CD14-positive monocyte (primary cell): ENCODE measurements at regions not wholly inside any gene's neighbourhood (a gene's known extent, or its start where the extent isn't known, plus 50 kb on each side); places are given as distances from the start of the nearest gene placed in this dataset.

Experiments used
- DNase-seq, 3 donors: peaks; one replicate each; pipeline ENCODE4 v3.0.0-alpha.2; 2011 to 2022
- H2AFZ ChIP-seq: 2 replicates; pipeline ENCODE4 v1.6.0; 2012; ENCODE audit warnings: mild to moderate bottlenecking, low read depth, low read length, inconsistent platforms; ENCODE audit not compliant: insufficient read depth, poor library complexity, severe bottlenecking
- H3K27ac ChIP-seq, 2 donors: 1 replicate in 1 of 2; 2 replicates in 1 of 2; pipeline ENCODE4 v1.5.1; 2012 to 2013; ENCODE audit warnings: low read length in 2 of 2, control low read depth in 1 of 2, inconsistent platforms in 1 of 2, low read depth in 1 of 2, mild to moderate bottlenecking in 1 of 2
- H3K27me3 ChIP-seq, 2 donors: one replicate each; pipeline versions ENCODE4 v1.6.0 to v1.6.1; 2011 to 2013; ENCODE audit warnings: low read length in 2 of 2; ENCODE audit not compliant: control insufficient read depth in 2 of 2, insufficient read depth in 2 of 2
- H3K36me3 ChIP-seq, 2 donors: replicated peaks in 1 of 2; 1 replicate in 1 of 2; 2 replicates in 1 of 2; pipeline versions ENCODE4 v1.5.1 to v1.6.1; 2012 to 2013; ENCODE audit warnings: low read length in 2 of 2, control low read depth in 1 of 2, inconsistent platforms in 1 of 2, mild to moderate bottlenecking in 1 of 2; ENCODE audit not compliant: insufficient read depth in 2 of 2, control insufficient read depth in 1 of 2
- H3K4me1 ChIP-seq, 2 donors: 1 replicate in 1 of 2; 2 replicates in 1 of 2; pipeline versions ENCODE4 v1.5.1 to v1.6.1; 2012 to 2013; ENCODE audit warnings: low read length in 2 of 2, control low read depth in 1 of 2, inconsistent platforms in 1 of 2, mild to moderate bottlenecking in 1 of 2, moderate library complexity in 1 of 2; ENCODE audit not compliant: insufficient read depth in 2 of 2, control insufficient read depth in 1 of 2
- H3K4me2 ChIP-seq: replicated peaks from 2 replicates; pipeline ENCODE3; 2012; ENCODE audit warnings: low read length, moderate library complexity, mild to moderate bottlenecking; ENCODE audit not compliant: poor library complexity, severe bottlenecking; ENCODE audit errors: extremely low read depth
- H3K4me3 ChIP-seq, 3 experiments: fragments of 200-600 bp in 1 of 3; sonication (generic) in 1 of 3; replicated peaks in 1 of 3; 1 replicate in 2 of 3; 2 replicates in 1 of 3; pipeline ENCODE4 v1.5.1; 2011 to 2013; ENCODE audit warnings: low read length in 3 of 3, mild to moderate bottlenecking in 3 of 3, control low read depth in 2 of 3, low read depth in 2 of 3, inconsistent platforms in 1 of 3, moderate library complexity in 1 of 3
- H3K79me2 ChIP-seq: 2 replicates; pipeline ENCODE4 v1.6.0; 2012; ENCODE audit warnings: mild to moderate bottlenecking, control low read depth, inconsistent platforms, low read length, moderate library complexity; ENCODE audit not compliant: insufficient read depth
- H3K9ac ChIP-seq: 2 replicates; pipeline ENCODE4 v1.6.0; 2017; ENCODE audit warnings: low read length, mild to moderate bottlenecking; ENCODE audit not compliant: insufficient read depth, poor library complexity, severe bottlenecking
- H3K9me3 ChIP-seq, 2 donors: replicated peaks in 1 of 2; 1 replicate in 1 of 2; 2 replicates in 1 of 2; pipeline versions ENCODE4 v1.5.1 to v1.6.1; 2012 to 2013; ENCODE audit warnings: low read length in 2 of 2, control low read depth in 1 of 2; ENCODE audit not compliant: control insufficient read depth in 1 of 2, insufficient read depth in 1 of 2
- H4K20me1 ChIP-seq: 2 replicates; pipeline ENCODE4 v1.6.0; 2012; ENCODE audit warnings: mild to moderate bottlenecking, low read length, control low read depth, moderate library complexity; ENCODE audit not compliant: insufficient read depth
- H3K27ac Mint-ChIP-seq, 7 donors: one replicate each; pipeline ENCODE4 v1.8.0; 2020; ENCODE audit warnings: mild to moderate bottlenecking in 7 of 7, mixed read lengths in 7 of 7, moderate library complexity in 6 of 7, inconsistent platforms in 2 of 7
- H3K27me3 Mint-ChIP-seq, 3 donors: one replicate each; pipeline ENCODE4 v1.8.0; 2021 to 2022; ENCODE audit warnings: low read depth in 3 of 3, mild to moderate bottlenecking in 3 of 3, mixed read lengths in 3 of 3, moderate library complexity in 3 of 3, inconsistent platforms in 1 of 3
- H3K36me3 Mint-ChIP-seq, 2 donors: one replicate each; pipeline ENCODE4 v1.8.0; 2020; ENCODE audit warnings: mixed read lengths in 2 of 2, inconsistent platforms in 1 of 2, mild to moderate bottlenecking in 1 of 2
- H3K4me1 Mint-ChIP-seq: one replicate; pipeline ENCODE4 v1.8.0; 2020; ENCODE audit warnings: mild to moderate bottlenecking, mixed read lengths
- H3K4me3 Mint-ChIP-seq, 2 donors: one replicate each; pipeline ENCODE4 v1.8.0; 2020; ENCODE audit warnings: mild to moderate bottlenecking in 2 of 2, mixed read lengths in 2 of 2, moderate library complexity in 1 of 2
- H3K9me3 Mint-ChIP-seq, 7 donors: one replicate each; pipeline ENCODE4 v1.8.0; 2020 to 2022; ENCODE audit warnings: mixed read lengths in 7 of 7, mild to moderate bottlenecking in 6 of 7, moderate library complexity in 6 of 7, inconsistent platforms in 2 of 7
- WGBS: methylation state at CpG from one replicate; pipeline ENCODE4 v1.1.5; 2013; ENCODE audit warnings: missing lambda C conversion rate; ENCODE audit not compliant: insufficient coverage; 5-methylcytosine and 5-hydroxymethylcytosine counted together
- intact Hi-C, 2 donors: fragments of 100-400 bp; cut with micrococcal nuclease; formaldehyde crosslinking; loops; one replicate each; pipeline versions ENCODE4 v1.15.0 to v1.15.1; 2023
- TF ChIP-seq, protein P1 (sequence below): fragments of 200-600 bp; IDR thresholded peaks from one replicate; pipeline ENCODE4 v1.8.0; 2022; ENCODE audit warnings: antibody characterized with exemption, mild to moderate bottlenecking

DNA sequence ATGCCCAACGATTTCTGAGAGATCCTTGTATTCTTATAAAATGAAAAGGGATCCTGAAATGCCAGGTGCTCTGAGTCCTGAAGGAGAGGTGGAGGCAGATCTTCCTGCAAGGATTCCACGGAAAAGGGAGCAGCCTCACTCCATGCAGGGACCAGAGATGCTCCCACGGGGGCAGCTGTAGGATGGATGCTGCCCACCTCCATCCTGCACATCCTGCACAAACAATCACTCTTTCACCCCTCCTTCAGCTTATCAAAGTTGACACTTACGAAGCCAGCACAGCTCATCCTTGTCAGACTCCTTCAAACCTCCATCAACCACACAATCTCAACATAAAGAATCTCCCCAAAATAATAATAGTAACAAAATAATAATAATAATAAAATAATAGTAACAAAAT lies 119.1 kb downstream of the GGTLC2 start:
- H3K9me3 Mint-ChIP-seq = peaks cover 0 to 2% (median 0%) of the 10 kb centered on the region in 7 donors
- H3K36me3 ChIP-seq = no peaks in the 10 kb centered on the region
- no peak overlapping the region for H3K27ac ChIP-seq
- H2AFZ ChIP-seq = no peak overlapping the region
- H3K4me3 ChIP-seq = no peak overlapping the region
- no peaks in the 10 kb centered on the region for H3K79me2 ChIP-seq
- H3K4me3 Mint-ChIP-seq = no peak overlapping the region
- H3K27ac Mint-ChIP-seq = no peak overlapping the region
- peaks cover 3 to 11% (median 6%) of the 10 kb centered on the region in 3 donors for H3K27me3 Mint-ChIP-seq
- H4K20me1 ChIP-seq = no peaks in the 10 kb centered on the region
- 80% methylated on average over 2 of the region's 4 CpGs for WGBS
- H3K9me3 ChIP-seq = no peaks in the 10 kb centered on the region
- no peak overlapping the region for H3K4me2 ChIP-seq
- intact Hi-C loops = no loop called here
- H3K4me1 Mint-ChIP-seq = no peaks in the 10 kb centered on the region
- H3K4me1 ChIP-seq = no peaks in the 10 kb centered on the region
- TF ChIP-seq, protein P1, sequence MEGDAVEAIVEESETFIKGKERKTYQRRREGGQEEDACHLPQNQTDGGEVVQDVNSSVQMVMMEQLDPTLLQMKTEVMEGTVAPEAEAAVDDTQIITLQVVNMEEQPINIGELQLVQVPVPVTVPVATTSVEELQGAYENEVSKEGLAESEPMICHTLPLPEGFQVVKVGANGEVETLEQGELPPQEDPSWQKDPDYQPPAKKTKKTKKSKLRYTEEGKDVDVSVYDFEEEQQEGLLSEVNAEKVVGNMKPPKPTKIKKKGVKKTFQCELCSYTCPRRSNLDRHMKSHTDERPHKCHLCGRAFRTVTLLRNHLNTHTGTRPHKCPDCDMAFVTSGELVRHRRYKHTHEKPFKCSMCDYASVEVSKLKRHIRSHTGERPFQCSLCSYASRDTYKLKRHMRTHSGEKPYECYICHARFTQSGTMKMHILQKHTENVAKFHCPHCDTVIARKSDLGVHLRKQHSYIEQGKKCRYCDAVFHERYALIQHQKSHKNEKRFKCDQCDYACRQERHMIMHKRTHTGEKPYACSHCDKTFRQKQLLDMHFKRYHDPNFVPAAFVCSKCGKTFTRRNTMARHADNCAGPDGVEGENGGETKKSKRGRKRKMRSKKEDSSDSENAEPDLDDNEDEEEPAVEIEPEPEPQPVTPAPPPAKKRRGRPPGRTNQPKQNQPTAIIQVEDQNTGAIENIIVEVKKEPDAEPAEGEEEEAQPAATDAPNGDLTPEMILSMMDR = no peak
- H3K9ac ChIP-seq = no peak overlapping the region
- no peak for DNase-seq
- no peaks in the 10 kb centered on the region for H3K36me3 Mint-ChIP-seq
- peaks cover 0 to 4% of the 10 kb centered on the region in 2 donors for H3K27me3 ChIP-seq

DNA sequence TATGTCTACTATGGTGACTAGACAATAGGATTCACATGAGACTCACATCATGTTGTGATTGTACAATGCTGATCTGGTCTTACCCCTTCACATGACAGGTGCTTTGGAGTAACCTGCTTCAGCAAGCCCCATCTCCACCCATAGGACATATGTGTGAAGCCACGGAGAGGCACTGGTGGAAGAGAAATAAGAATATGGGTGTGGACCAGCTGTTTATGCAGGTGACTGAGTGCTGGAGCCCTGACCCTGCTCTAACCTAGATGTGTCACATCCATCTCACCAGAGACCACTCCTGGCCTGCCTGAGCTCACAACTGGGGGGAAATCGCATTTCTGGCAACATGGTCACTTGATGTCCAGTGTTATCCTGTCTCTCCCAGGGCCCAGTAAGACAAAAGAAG lies 119.7 kb downstream of the GGTLC2 start:
- H3K4me2 ChIP-seq = no peak overlapping the region
- TF ChIP-seq, protein P1 = no peak
- no peak overlapping the region for H3K27ac ChIP-seq
- no peak overlapping the region for H2AFZ ChIP-seq
- no peaks in the 10 kb centered on the region for H4K20me1 ChIP-seq
- H3K9ac ChIP-seq = no peak overlapping the region
- Mint-ChIP-seq H3K4me1 (no peaks in the 10 kb centered on the region), H3K36me3 (no peaks in the 10 kb centered on the region), H3K27me3 (peaks cover 8 to 11% (median 8%) of the 10 kb centered on the region in 3 donors), H3K9me3 (peaks cover 0 to 2% (median 0%) of the 10 kb centered on the region in 7 donors), H3K27ac (no peak overlapping the region), H3K4me3 (no peak overlapping the region)
- no CpG with 5 or more reads among the region's 2 CpGs for WGBS
- H3K36me3 ChIP-seq = no peaks in the 10 kb centered on the region
- no peak for DNase-seq
- peaks cover 0 to 4% of the 10 kb centered on the region in 2 donors for H3K27me3 ChIP-seq
- no peak overlapping the region for H3K4me3 ChIP-seq
- no peaks in the 10 kb centered on the region for H3K4me1 ChIP-seq
- intact Hi-C loops = no loop called here
- no peaks in the 10 kb centered on the region for H3K79me2 ChIP-seq
- H3K9me3 ChIP-seq = no peaks in the 10 kb centered on the region
